ENCODE measurements at regions not wholly inside any gene's neighbourhood (a gene's known extent, or its start where the extent isn't known, plus 50 kb on each side); places are given as distances from the start of the nearest gene placed in this dataset.

DNA sequence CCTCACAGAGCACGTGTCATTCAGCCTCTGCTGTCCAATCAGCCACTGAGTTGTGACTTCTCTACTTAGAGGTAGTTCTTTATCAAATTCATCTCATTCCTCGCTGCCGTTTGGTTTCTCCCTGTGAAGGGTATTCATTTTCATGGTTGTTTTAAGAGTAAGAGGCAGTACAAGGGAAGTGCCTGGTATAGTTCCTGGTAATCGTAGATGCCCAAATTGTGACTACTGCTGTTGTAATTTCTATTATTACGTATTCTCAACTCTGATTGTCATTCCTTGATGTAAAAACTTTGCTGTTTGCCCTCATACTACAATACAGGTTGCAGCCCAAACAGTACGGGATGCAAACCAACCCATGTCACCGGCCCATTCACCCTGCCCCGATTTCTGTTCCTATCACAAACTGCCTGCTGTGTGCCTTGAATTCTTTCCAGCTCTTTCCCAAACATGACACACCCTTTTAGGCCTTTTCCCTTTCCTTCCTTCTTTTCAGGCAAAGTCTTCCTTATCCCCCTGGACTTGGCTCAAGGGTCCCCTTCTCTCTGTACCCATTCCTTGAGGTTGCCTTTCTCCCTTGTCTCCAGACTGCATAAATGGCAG lies 93.0 kb downstream of the SLC25A47 start:
- no peak for DNase-seq (ENCODE audit: low read depth)

DNA sequence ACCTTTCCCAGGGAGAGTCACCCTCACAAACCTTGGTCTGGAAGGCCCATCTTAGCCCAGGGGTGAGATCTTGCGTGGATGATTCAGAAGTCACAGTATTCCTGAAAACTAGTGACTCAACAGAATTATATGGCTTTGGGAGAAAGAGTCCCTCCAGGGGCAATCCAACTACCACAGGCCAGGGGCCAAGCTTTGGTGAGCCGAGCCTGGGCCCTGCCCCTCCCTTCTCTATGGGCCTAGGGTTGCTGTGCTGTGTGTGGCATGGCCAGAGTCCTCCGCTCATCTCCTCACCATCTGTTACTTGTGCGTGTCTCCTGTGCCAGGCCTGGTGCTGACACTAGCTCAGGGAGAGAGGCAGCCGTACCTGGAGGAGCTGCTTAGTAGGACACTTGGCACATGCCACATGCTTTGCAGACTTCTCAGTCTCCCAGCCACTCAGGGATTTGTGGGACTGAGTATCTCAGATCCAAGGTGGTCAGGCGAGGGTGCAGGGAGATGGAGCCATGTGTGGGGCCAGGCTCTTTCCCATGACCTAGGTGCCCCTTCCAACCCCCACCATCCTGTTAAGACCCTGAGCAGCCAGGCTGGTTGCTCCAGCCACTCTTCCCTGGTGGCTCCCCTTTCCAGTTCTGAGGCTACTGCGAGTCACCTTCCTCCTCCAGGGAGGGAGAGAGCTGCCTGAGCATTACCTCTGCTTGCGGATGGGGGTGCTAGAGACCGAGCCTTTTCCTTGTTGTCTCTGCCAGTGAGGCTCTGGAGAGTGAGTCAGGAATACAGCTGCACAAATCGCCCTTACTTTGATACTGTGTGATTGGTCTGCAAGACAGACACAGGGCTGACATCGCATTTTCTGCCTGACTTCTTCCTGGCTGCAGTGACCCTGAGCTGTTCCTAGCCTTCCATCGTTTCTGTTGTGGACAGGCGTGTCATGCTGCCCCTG lies 94.1 kb downstream of the SLC25A47 start:
- H3K4me3 ChIP-seq (ENCODE audit: low read depth, low read length): no peak overlapping the region
- DNase-seq (ENCODE audit: low read depth): peak; percentile 91
- TF ChIP-seq, protein P1, sequence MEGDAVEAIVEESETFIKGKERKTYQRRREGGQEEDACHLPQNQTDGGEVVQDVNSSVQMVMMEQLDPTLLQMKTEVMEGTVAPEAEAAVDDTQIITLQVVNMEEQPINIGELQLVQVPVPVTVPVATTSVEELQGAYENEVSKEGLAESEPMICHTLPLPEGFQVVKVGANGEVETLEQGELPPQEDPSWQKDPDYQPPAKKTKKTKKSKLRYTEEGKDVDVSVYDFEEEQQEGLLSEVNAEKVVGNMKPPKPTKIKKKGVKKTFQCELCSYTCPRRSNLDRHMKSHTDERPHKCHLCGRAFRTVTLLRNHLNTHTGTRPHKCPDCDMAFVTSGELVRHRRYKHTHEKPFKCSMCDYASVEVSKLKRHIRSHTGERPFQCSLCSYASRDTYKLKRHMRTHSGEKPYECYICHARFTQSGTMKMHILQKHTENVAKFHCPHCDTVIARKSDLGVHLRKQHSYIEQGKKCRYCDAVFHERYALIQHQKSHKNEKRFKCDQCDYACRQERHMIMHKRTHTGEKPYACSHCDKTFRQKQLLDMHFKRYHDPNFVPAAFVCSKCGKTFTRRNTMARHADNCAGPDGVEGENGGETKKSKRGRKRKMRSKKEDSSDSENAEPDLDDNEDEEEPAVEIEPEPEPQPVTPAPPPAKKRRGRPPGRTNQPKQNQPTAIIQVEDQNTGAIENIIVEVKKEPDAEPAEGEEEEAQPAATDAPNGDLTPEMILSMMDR (IDR thresholded peaks at IDR 0.05; ENCODE audit: insufficient read depth, low read depth, low read length): peak; percentile 92

More for the DNA sequence above, 93.0 kb downstream of the SLC25A47 start:
- TF ChIP-seq, protein P1 (IDR thresholded peaks at IDR 0.05; ENCODE audit: insufficient read depth, low read depth, low read length): no peak
- H3K4me3 ChIP-seq (ENCODE audit: low read depth, low read length): no peak overlapping the region

DNA sequence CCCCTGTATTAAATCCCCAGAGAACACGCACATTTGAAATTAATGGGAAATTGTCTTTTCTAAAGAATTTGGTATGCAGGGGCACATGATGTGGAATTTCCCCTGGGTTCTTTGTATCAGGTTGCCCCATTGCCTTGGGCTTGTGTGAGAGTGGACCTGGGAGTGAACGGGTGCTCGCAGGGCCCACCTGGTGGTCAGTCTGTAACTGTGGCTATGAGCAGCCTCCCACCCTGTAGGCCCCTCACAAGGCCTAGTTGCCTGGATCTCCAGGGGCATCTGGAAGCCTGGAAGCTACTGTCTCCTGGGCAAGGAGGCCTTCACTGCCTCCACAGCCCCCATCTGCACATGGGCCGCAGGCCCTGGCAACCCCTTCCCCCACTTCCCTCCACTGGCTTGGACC lies 96.7 kb downstream of the SLC25A47 start:
- DNase-seq (ENCODE audit: low read depth): no peak
- TF ChIP-seq, protein P1 (IDR thresholded peaks at IDR 0.05; ENCODE audit: insufficient read depth, low read depth, low read length): peak; percentile 24
- H3K4me3 ChIP-seq (ENCODE audit: low read depth, low read length): no peak overlapping the region

GRCh38 chr14:100421756-100422470 lies 98.8 kb downstream of the SLC25A47 start:
- TF ChIP-seq, protein P1 (IDR thresholded peaks at IDR 0.05; ENCODE audit: insufficient read depth, low read depth, low read length): no peak
- H3K4me3 ChIP-seq (ENCODE audit: low read depth, low read length): no peak overlapping the region
- peak; percentile 51 for DNase-seq (ENCODE audit: low read depth)

DNA sequence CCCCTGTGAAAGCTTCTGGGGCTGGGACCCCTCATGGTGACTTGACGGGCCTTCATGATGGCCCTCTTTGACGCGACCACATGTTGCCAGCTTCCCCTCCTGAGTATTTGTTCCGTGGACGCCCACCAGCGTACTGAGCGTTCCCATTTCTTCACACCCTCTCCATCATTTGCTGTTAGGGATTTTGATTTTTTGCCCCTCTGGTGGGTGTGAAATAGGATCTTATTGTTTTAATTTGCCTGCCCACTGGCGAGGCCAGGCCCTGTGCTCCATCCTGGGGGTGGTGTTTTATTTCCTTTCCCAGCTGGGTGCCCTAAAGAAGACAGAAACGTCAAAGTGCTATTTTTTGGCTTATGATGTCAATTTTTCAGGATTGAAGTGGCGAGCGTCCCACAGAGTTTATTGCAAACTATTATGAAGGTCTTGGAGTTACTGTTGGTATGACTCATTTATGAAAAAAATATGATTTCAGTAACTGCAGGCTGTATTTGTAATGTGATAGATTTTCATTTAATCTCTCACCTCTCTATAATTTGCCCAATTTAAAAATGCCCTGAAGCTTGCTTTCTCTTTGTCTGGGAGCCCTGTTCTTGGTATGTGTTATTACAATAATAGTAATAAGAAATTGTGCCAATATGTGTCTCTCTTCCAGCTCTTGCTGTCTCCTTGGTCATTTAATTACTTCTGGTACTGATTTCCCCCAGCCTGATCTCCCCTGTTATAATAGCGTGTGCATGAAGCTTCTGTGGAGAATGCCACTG lies 99.6 kb downstream of the SLC25A47 start:
- TF ChIP-seq, protein P1 (IDR thresholded peaks at IDR 0.05; ENCODE audit: insufficient read depth, low read depth, low read length): no peak
- no peak overlapping the region for H3K4me3 ChIP-seq (ENCODE audit: low read depth, low read length)
- DNase-seq (ENCODE audit: low read depth): no peak
